ENCODE measurements at regions not wholly inside any gene's neighbourhood (a gene's known extent, or its start where the extent isn't known, plus 50 kb on each side); places are given as distances from the start of the nearest gene placed in this dataset.

DNA sequence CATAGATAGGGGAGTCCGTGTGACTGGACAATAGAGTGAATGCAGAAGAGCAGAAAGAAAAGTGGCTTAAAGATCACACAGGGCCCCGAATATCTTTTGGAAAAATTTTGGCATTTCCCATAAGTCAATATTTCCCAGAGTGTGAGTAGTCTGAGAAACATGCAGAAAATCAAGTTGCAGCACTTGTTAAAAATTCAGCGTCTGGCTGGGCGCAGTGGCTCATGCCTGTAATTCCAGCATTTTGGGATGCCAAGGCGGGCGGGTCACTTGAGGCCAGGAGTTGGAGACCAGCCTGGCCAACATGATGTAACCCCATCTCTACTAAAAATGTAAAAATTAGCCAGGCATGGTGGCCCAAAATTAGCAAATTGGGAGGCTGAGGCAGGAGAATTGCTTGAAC is 227.0 kb downstream of the DRD1 start:
- no peaks in the 10 kb centered on the region for H3K9me3 Mint-ChIP-seq
- DNase-seq (ENCODE audit: low read depth, low spot score), result no peak
- H3K36me3 Mint-ChIP-seq (ENCODE audit: low read depth), result no peaks in the 10 kb centered on the region
- no peaks in the 10 kb centered on the region for H3K4me1 Mint-ChIP-seq
- no peak overlapping the region for H3K27ac Mint-ChIP-seq (ENCODE audit: unreplicated experiment)
- H3K27me3 Mint-ChIP-seq (ENCODE audit: low read depth), result peaks cover 7% of the 10 kb centered on the region
- TF ChIP-seq, protein P1, sequence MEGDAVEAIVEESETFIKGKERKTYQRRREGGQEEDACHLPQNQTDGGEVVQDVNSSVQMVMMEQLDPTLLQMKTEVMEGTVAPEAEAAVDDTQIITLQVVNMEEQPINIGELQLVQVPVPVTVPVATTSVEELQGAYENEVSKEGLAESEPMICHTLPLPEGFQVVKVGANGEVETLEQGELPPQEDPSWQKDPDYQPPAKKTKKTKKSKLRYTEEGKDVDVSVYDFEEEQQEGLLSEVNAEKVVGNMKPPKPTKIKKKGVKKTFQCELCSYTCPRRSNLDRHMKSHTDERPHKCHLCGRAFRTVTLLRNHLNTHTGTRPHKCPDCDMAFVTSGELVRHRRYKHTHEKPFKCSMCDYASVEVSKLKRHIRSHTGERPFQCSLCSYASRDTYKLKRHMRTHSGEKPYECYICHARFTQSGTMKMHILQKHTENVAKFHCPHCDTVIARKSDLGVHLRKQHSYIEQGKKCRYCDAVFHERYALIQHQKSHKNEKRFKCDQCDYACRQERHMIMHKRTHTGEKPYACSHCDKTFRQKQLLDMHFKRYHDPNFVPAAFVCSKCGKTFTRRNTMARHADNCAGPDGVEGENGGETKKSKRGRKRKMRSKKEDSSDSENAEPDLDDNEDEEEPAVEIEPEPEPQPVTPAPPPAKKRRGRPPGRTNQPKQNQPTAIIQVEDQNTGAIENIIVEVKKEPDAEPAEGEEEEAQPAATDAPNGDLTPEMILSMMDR (conservative IDR thresholded peaks at IDR 0.05), result no peak
- no peak overlapping the region for H3K4me3 Mint-ChIP-seq

DNA sequence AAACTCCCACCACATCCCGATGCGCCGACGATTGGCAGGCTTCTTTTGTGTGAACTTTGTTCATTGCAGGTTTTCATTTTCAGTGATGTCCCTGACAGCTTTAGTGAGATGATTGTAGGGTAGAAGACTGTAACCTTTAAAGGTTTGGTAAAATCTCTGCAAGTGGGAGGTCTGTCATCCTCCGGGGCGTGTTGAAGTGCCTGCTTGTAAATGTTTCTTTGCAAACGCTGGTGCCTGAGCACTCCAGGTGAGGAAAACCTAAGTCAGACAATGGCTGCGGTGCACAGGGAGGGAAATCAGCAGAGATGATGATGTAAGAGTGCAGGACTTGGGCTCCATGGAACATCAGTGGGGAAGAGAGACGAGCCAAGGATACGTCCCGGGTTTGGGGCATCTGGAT is 228.1 kb downstream of the DRD1 start:
- no peak for DNase-seq (ENCODE audit: low read depth, low spot score)
- TF ChIP-seq, protein P1 (conservative IDR thresholded peaks at IDR 0.05), result no peak
- Mint-ChIP-seq H3K9me3 (no peaks in the 10 kb centered on the region), H3K4me1 (no peaks in the 10 kb centered on the region), H3K27me3 (ENCODE audit: low read depth) (peaks cover 9% of the 10 kb centered on the region), H3K36me3 (ENCODE audit: low read depth) (no peaks in the 10 kb centered on the region), H3K27ac (ENCODE audit: unreplicated experiment) (no peak overlapping the region), H3K4me3 (no peak overlapping the region)

DNA sequence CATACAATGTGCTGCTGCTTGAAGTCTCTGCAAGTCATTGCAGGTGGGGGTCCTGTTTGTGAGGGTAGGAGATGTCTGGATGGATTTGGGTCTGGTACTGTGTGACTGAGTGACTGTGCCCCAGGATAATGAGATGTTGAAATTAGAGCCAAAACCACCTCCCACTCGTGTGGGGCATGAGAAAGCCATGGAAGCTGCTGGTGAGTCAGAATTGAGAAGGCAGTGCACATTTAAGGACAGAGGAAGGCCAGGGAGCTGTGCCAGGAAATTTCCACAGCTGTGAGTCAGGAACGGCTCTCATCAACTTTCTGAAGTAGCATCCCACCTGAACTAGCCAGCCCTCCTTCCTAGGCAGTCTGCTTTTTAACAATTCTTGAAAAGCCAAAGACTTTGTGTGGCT is 229.8 kb downstream of the DRD1 start:
- no peak for DNase-seq (ENCODE audit: low read depth, low spot score)
- Mint-ChIP-seq H3K4me1 (no peaks in the 10 kb centered on the region), H3K36me3 (ENCODE audit: low read depth) (no peaks in the 10 kb centered on the region), H3K9me3 (no peaks in the 10 kb centered on the region), H3K27me3 (ENCODE audit: low read depth) (peaks cover 6% of the 10 kb centered on the region), H3K4me3 (no peak overlapping the region), H3K27ac (ENCODE audit: unreplicated experiment) (no peak overlapping the region)
- TF ChIP-seq, protein P1 (conservative IDR thresholded peaks at IDR 0.05), result no peak

DNA sequence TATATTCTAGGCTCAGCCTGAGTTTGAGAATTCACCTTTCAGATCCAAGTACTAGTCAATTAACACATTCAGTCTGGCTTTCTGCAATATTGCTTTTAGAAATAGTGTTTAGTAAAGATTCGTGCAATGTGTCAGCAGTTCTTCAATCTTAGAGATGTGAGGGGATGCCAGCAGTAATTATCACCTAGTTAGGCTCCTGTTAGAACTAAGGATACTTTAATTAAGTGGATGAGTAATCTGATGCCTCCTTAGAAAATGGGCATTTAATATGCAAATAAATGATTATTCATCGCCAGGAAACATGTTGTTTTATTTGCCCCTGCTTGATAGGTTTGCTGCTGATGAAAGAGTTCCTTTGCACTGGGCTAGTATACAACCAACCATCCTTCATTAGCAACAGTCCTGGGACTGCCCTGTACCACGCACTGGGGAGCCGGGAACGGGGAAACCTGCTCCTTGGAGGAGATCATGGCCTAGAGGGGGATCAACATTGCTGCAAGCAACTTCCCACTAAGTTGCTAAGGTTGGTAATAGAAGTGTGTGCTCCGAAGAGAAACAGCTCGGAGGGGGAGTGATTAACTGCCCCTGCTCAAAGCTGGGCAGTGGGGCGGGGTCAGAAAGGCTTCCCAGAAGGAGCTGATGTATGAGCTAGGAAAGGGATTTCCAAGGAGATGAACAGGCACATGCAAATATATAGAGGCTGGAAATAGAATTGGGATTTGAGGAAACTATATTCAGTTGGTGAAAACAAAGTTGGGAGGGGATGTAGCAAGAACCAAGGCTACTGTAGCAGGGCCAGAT is 231.8 kb downstream of the DRD1 start:
- H3K27ac Mint-ChIP-seq (ENCODE audit: unreplicated experiment), result no peak overlapping the region
- no peaks in the 10 kb centered on the region for H3K9me3 Mint-ChIP-seq
- no peaks in the 10 kb centered on the region for H3K36me3 Mint-ChIP-seq (ENCODE audit: low read depth)
- TF ChIP-seq, protein P1 (conservative IDR thresholded peaks at IDR 0.05), result no peak
- DNase-seq (ENCODE audit: low read depth, low spot score), result no peak
- no peaks in the 10 kb centered on the region for H3K4me1 Mint-ChIP-seq
- peaks cover 12% of the 10 kb centered on the region for H3K27me3 Mint-ChIP-seq (ENCODE audit: low read depth)
- H3K4me3 Mint-ChIP-seq, result no peak overlapping the region

DNA sequence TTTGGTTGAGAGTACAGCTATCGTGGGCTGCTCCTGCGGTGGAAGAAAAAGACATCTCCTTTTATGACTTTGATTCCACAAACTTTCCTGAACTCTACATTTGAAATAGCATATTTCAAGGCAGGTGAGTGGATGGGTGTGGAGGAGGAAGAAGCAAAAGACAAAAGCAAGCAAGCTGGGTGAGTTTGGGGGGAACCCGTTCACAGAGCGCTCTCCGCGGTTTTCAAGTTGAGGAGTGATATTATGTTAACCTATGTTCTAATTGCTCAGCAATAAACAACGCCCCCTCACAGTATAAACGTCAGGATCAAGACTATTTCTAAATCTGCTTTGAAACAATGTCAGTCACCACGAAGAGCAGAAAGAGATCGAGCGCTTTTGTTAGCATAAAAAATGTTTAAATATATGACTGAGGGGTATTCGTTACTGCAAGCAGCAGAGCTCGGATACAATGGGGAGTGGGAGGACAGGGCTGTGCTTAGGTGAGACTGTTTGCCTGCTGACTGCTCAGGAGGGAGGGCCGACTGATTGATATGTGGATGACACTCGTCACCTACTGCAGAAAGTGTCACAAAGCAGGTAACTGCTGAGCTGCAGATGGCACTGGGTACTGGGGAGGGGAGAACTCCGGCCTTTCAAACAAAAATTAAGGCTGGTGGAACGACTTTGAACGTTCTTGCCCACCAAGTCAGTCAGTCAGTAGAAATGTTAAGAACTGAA is 236.5 kb downstream of the DRD1 start:
- DNase-seq (ENCODE audit: low read depth, low spot score), result no peak
- Mint-ChIP-seq H3K36me3 (ENCODE audit: low read depth) (no peaks in the 10 kb centered on the region), H3K27me3 (ENCODE audit: low read depth) (peaks cover 24% of the 10 kb centered on the region), H3K27ac (ENCODE audit: unreplicated experiment) (no peak overlapping the region), H3K4me1 (no peaks in the 10 kb centered on the region), H3K9me3 (no peaks in the 10 kb centered on the region), H3K4me3 (no peak overlapping the region)
- TF ChIP-seq, protein P1 (conservative IDR thresholded peaks at IDR 0.05), result no peak

Data from neural crest cell (in vitro differentiated cells).